HL-60 (cell line): ENCODE measurements at regions not wholly inside any gene's neighbourhood (a gene's known extent, or its start where the extent isn't known, plus 50 kb on each side); places are given as distances from the start of the nearest gene placed in this dataset.

Source experiments
- GABPA ChIP-seq: IDR thresholded peaks from 2 replicates; pipeline ENCODE4 v1.6.1; 2012; ENCODE audit warnings: low read depth
- SPI1 ChIP-seq: IDR thresholded peaks from 2 replicates; pipeline ENCODE4 v1.6.1; 2012; ENCODE audit warnings: low read depth, mild to moderate bottlenecking, borderline replicate concordance
- TF ChIP-seq, protein P1 (sequence below): IDR thresholded peaks from one replicate; pipeline ENCODE4 v1.5.1; 2011; ENCODE audit warnings: low read length, control low read depth, inconsistent platforms; ENCODE audit not compliant: insufficient read depth

DNA sequence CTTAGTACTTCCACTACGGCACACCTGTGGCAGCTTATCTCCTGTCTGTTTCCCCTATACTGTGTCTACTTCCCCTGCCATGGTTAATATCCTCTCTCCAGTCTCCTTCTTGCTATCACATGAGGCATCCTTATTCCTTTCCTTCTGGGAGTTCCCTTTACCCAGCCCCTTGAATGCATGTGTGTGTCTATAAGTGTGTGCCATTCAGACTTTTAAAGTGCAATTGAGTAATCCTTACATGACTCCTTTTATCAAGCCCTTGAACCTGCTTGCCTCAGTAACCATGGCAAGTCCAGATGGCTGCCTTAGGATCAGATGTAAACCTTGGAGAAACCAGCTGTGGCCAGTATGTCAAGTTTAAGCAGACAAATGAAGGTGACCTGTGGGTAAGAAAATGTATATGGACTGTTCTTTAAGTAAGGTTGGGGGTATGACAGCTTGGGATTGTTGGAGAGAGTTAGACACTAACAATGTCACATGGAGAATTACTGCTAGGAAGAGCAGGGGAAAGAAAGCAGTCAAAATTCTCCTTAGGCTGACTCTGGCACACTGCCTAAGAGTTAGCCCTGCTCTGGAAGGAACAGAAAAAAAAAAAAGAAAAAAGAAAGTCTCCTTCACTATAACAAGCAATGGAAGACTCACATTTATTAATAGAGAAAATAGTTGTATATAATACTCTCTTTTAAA, 142.1 kb downstream of the HINT1 start:
- TF ChIP-seq, protein P1, sequence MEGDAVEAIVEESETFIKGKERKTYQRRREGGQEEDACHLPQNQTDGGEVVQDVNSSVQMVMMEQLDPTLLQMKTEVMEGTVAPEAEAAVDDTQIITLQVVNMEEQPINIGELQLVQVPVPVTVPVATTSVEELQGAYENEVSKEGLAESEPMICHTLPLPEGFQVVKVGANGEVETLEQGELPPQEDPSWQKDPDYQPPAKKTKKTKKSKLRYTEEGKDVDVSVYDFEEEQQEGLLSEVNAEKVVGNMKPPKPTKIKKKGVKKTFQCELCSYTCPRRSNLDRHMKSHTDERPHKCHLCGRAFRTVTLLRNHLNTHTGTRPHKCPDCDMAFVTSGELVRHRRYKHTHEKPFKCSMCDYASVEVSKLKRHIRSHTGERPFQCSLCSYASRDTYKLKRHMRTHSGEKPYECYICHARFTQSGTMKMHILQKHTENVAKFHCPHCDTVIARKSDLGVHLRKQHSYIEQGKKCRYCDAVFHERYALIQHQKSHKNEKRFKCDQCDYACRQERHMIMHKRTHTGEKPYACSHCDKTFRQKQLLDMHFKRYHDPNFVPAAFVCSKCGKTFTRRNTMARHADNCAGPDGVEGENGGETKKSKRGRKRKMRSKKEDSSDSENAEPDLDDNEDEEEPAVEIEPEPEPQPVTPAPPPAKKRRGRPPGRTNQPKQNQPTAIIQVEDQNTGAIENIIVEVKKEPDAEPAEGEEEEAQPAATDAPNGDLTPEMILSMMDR = no peak
- TF ChIP-seq SPI1 (no peak), GABPA (no peak)
